Right lobe of liver (tissue), 6 donors: ENCODE measurements at regions not wholly inside any gene's neighbourhood (a gene's known extent, or its start where the extent isn't known, plus 50 kb on each side); places are given as distances from the start of the nearest gene placed in this dataset.
A peak's percentile ranks its signal among the peaks of the same experiment; 100 is the strongest.
"Not testable (repeated sequence)": the region's sequence is repeated elsewhere in the genome, so short reads cannot be mapped to it uniquely, and the experiment has no call there.

Experiments
- ATAC-seq, 4 donors: fragments of 200-7000 bp; cut with Tn5 transposase; one replicate each; pipeline ENCODE4 v1.9.1; 2020; ENCODE audit warnings: mild to moderate bottlenecking in 4 of 4, moderate library complexity in 4 of 4
- DNase-seq, 3 donors: peaks; one replicate each; pipeline ENCODE4 v3.0.0-alpha.2; 2020
- H3K27ac ChIP-seq, 3 donors: fragments of 200-600 bp; one replicate each; pipeline ENCODE4 v1.8.0; 2022
- H3K27me3 ChIP-seq, 2 donors: fragments of 200-600 bp; one replicate each; pipeline ENCODE4 v1.8.0; 2022
- H3K36me3 ChIP-seq, 4 donors: fragments of 200-600 bp; sonication (generic) in 1 of 4; one replicate each; pipeline versions ENCODE4 v1.5.1 to v1.8.0; 2017 to 2022; ENCODE audit warnings: control low read depth in 1 of 4
- H3K4me1 ChIP-seq, 4 donors: fragments of 200-600 bp; sonication (generic) in 1 of 4; one replicate each; pipeline versions ENCODE4 v1.5.1 to v1.8.0; 2017 to 2022; ENCODE audit warnings: control low read depth in 1 of 4
- H3K4me3 ChIP-seq, 3 donors: fragments of 200-600 bp; one replicate each; pipeline ENCODE4 v1.8.0; 2022
- H3K9me3 ChIP-seq, 4 donors: fragments of 200-600 bp; sonication (generic) in 1 of 4; one replicate each; pipeline versions ENCODE4 v1.5.1 to v1.8.0; 2017 to 2022; ENCODE audit warnings: control low read depth in 1 of 4
- CTCF ChIP-seq, 4 donors: fragments of 200-600 bp in 3 of 4; fragments of 450-650 bp in 1 of 4; IDR thresholded peaks; one replicate each; pipeline versions ENCODE4 v1.5.1 to v1.8.0; 2016 to 2022; ENCODE audit warnings: antibody characterized with exemption in 4 of 4, mild to moderate bottlenecking in 2 of 4
- POLR2A ChIP-seq: fragments of 450-650 bp; IDR thresholded peaks from one replicate; pipeline ENCODE4 v1.6.1; 2017; ENCODE audit warnings: antibody characterized with exemption, mild to moderate bottlenecking
- WGBS: methylation state at CpG from one replicate; pipeline ENCODE4 v1.1.6; 2018; ENCODE audit warnings: low coverage, low lambda C conversion rate; ENCODE audit not compliant: insufficient coverage; ENCODE audit errors: missing lambda C conversion rate; 5-methylcytosine and 5-hydroxymethylcytosine counted together
- intact Hi-C, 2 donors: fragments of 100-400 bp; cut with DNase I; formaldehyde crosslinking; loops; one replicate each; pipeline versions ENCODE4 v1.11.2 to v1.14.1; 2022
- donor health status: DM: no; HTN: yes; CAD: no.
- donor health status: DM: no; HTN: no; CAD: no.
- donor health status: DM: no; HTN: no; CAD: no.
- donor health status: DM: no; HTN: yes; CAD: no.
- donor health status: DM: no; HTN: yes; CAD: no.

- intact Hi-C loops, H3K36me3 ChIP-seq, DNase-seq, H3K4me3 ChIP-seq, H3K9me3 ChIP-seq, H3K27ac ChIP-seq, H3K27me3 ChIP-seq, H3K4me1 ChIP-seq: not testable (repeated sequence)
- peak in 2 of 4 donors; percentile 51 to 63 for ATAC-seq
- peak in 2 of 4 donors; percentile 26 to 39 for TF ChIP-seq CTCF (IDR thresholded peaks at IDR 0.05)
These were observed 1460.3 kb downstream of the RPIA start for GRCh38 chr2:90151805-90152204.

GRCh38 chr2:90170978-90171377, 1479.5 kb downstream of the RPIA start:
- 22% methylated on average over 1 of the region's 1 CpG for WGBS
- H3K4me1 ChIP-seq, H3K9me3 ChIP-seq, ATAC-seq, DNase-seq, H3K36me3 ChIP-seq, H3K4me3 ChIP-seq, H3K27ac ChIP-seq, intact Hi-C loops, H3K27me3 ChIP-seq: not testable (repeated sequence)

GRCh38 chr2:90173081-90173480, 1481.6 kb downstream of the RPIA start:
- H3K36me3 ChIP-seq, H3K4me3 ChIP-seq, H3K27me3 ChIP-seq, intact Hi-C loops, DNase-seq, H3K27ac ChIP-seq, H3K4me1 ChIP-seq, ATAC-seq, H3K9me3 ChIP-seq: not testable (repeated sequence)
- 45% methylated on average over 2 of the region's 2 CpGs for WGBS

GRCh38 chr2:90179591-90179990, 1488.1 kb downstream of the RPIA start:
- H3K4me3 ChIP-seq, DNase-seq, H3K9me3 ChIP-seq, H3K27me3 ChIP-seq, H3K36me3 ChIP-seq, intact Hi-C loops, H3K27ac ChIP-seq, H3K4me1 ChIP-seq, ATAC-seq: not testable (repeated sequence)
- WGBS, result 28% methylated on average over 2 of the region's 3 CpGs

- TF ChIP-seq POLR2A, result no peak
- peak; percentile 32 to 56 (median 47) for TF ChIP-seq CTCF (IDR thresholded peaks at IDR 0.05)
- no peak overlapping the region for H3K27ac ChIP-seq
- ATAC-seq, result peak; percentile 76 to 87 (median 77)
- WGBS, result 17% methylated on average over 1 of the region's 1 CpG
- DNase-seq, result no peak
- no peaks in the 10 kb centered on the region for H3K4me1 ChIP-seq
- H3K4me3 ChIP-seq, result no peak overlapping the region
- H3K27me3 ChIP-seq, result no peaks in the 10 kb centered on the region
- H3K36me3 ChIP-seq, result no peaks in the 10 kb centered on the region
- H3K9me3 ChIP-seq, result no peaks in the 10 kb centered on the region
- intact Hi-C loops, result no loop called here
These were observed 1516.1 kb downstream of the RPIA start for GRCh38 chr2:90207454-90208058.

GRCh38 chr2:90209009-90209408, 1517.5 kb downstream of the RPIA start:
- no peaks in the 10 kb centered on the region for H3K36me3 ChIP-seq
- no peaks in the 10 kb centered on the region for H3K27me3 ChIP-seq
- H3K27ac ChIP-seq, result no peak overlapping the region
- DNase-seq (no peak), ATAC-seq (no peak)
- intact Hi-C loops, result no loop called here
- no peaks in the 10 kb centered on the region for H3K9me3 ChIP-seq
- H3K4me1 ChIP-seq, result no peaks in the 10 kb centered on the region
- 48% methylated on average over 5 of the region's 5 CpGs for WGBS
- no peak overlapping the region for H3K4me3 ChIP-seq
- TF ChIP-seq POLR2A, result no peak
- TF ChIP-seq CTCF (IDR thresholded peaks at IDR 0.05), result no peak
